ENCODE measurements at regions not wholly inside any gene's neighbourhood (a gene's known extent, or its start where the extent isn't known, plus 50 kb on each side); places are given as distances from the start of the nearest gene placed in this dataset.

DNA sequence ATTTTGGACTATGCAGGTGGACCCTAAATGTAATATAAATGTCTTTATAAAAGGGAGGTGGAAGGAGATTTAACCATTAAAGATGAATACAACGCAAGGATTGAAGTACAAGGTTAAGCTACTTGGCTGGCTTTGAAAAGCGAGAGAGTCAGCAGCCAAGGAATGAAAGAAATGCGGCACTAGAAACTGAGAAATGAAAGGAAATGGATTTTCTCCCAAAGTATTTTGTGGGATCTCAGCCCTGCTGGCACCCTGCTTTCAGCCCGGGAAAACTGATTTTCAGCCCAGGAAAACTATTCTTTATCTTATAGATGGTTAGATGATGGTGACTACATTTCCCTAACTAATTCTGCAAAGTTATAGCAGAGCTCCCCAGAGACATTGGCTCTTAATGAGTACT lies 1349.6 kb upstream of the C9orf72 start:
- ChIA-PET POLR2A (no interaction called here), CTCF (no interaction called here)
- TF ChIP-seq ZNF302 (tag by site-specific recombination; IDR thresholded peaks at IDR 0.05; ENCODE audit: low read depth) (no peak), ZNF175 (tag by site-specific recombination; IDR thresholded peaks at IDR 0.05) (no peak), ZNF555 (tag by site-specific recombination; conservative IDR thresholded peaks at IDR 0.05) (no peak), ZNF654 (tag by site-specific recombination; IDR thresholded peaks at IDR 0.05; ENCODE audit: low read depth) (no peak), ZNF560 (tag by site-specific recombination; IDR thresholded peaks at IDR 0.05; ENCODE audit: borderline replicate concordance) (no peak), ZSCAN30 (tag by site-specific recombination; IDR thresholded peaks at IDR 0.05) (no peak), ZNF843 (tag by site-specific recombination; IDR thresholded peaks at IDR 0.05) (no peak), ZNF114 (tag by site-specific recombination; IDR thresholded peaks at IDR 0.05) (no peak), SCRT2 (tag by site-specific recombination; IDR thresholded peaks at IDR 0.05) (no peak), IKZF3 (tag by site-specific recombination; IDR thresholded peaks at IDR 0.05) (no peak), TRIM28 (IDR thresholded peaks at IDR 0.05; ENCODE audit: borderline replicate concordance, low read length) (no peak), ZNF600 (tag by site-specific recombination; IDR thresholded peaks at IDR 0.05) (no peak)
- TF ChIP-seq, protein P1, sequence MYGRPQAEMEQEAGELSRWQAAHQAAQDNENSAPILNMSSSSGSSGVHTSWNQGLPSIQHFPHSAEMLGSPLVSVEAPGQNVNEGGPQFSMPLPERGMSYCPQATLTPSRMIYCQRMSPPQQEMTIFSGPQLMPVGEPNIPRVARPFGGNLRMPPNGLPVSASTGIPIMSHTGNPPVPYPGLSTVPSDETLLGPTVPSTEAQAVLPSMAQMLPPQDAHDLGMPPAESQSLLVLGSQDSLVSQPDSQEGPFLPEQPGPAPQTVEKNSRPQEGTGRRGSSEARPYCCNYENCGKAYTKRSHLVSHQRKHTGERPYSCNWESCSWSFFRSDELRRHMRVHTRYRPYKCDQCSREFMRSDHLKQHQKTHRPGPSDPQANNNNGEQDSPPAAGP (tag by site-specific recombination; IDR thresholded peaks at IDR 0.05), result no peak
- TF ChIP-seq, protein P2, sequence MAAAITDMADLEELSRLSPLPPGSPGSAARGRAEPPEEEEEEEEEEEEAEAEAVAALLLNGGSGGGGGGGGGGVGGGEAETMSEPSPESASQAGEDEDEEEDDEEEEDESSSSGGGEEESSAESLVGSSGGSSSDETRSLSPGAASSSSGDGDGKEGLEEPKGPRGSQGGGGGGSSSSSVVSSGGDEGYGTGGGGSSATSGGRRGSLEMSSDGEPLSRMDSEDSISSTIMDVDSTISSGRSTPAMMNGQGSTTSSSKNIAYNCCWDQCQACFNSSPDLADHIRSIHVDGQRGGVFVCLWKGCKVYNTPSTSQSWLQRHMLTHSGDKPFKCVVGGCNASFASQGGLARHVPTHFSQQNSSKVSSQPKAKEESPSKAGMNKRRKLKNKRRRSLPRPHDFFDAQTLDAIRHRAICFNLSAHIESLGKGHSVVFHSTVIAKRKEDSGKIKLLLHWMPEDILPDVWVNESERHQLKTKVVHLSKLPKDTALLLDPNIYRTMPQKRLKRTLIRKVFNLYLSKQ (tag by site-specific recombination; IDR thresholded peaks at IDR 0.05; ENCODE audit: borderline replicate concordance), result no peak
- TF ChIP-seq, protein P3, sequence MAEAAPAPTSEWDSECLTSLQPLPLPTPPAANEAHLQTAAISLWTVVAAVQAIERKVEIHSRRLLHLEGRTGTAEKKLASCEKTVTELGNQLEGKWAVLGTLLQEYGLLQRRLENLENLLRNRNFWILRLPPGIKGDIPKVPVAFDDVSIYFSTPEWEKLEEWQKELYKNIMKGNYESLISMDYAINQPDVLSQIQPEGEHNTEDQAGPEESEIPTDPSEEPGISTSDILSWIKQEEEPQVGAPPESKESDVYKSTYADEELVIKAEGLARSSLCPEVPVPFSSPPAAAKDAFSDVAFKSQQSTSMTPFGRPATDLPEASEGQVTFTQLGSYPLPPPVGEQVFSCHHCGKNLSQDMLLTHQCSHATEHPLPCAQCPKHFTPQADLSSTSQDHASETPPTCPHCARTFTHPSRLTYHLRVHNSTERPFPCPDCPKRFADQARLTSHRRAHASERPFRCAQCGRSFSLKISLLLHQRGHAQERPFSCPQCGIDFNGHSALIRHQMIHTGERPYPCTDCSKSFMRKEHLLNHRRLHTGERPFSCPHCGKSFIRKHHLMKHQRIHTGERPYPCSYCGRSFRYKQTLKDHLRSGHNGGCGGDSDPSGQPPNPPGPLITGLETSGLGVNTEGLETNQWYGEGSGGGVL (tag by site-specific recombination; IDR thresholded peaks at IDR 0.05), result no peak
- no peak overlapping the region for H3K27ac ChIP-seq (ENCODE audit: extremely low read depth, low read depth, low read length)
- no peak overlapping the region for H3K4me3 ChIP-seq (ENCODE audit: low read depth, low read length)
- H3K9me3 ChIP-seq (ENCODE audit: control insufficient read depth, insufficient read depth, low read depth, low read length), result no peaks in the 10 kb centered on the region
- no peaks in the 10 kb centered on the region for H3K4me1 ChIP-seq (ENCODE audit: control insufficient read depth, insufficient read depth, low read length)
- no peaks in the 10 kb centered on the region for H3K36me3 ChIP-seq (ENCODE audit: control insufficient read depth in 2 of 2, insufficient read depth in 1 of 2, low read length in 2 of 2)

DNA sequence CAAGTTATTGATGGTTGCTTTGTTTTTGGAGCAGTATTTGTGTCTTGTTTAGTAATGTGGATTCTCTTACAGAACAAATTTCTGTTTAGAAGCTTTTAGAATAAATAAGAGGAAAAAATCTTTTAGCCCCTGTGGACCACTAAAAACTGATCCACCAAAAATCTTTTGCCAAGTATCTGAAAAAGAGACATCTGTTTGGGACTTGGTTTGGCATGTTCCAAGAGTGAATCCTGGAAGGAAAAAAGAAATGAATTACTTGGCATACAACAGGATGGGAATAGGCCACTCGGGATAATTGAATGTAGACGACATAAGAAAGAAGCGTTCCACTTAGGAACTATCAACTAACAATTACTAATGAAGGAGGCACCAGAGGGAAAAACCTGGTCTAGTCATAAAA lies 1350.1 kb upstream of the C9orf72 start:
- POLR2A ChIA-PET, result no interaction called here
- H3K4me1 ChIP-seq (ENCODE audit: control insufficient read depth, insufficient read depth, low read length), result no peaks in the 10 kb centered on the region

DNA sequence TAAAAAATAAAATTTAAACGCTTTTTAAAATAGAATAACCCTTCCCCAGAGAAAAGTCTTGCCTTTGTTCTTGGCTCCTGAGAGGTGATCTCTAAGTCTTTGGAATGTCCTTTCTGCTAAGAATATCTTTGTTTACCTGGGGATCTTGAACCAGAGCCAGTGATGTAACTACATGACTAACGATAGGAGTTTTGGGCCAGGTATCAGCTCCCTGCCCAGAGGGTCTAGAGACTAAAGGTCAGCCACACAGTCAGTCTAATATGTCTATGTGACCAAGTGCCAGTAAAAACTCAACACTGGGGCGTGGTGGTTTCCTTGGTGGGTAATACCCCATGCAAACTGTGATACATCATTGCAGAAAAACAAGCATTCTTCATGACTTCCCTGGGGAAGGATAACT lies 1351.9 kb upstream of the C9orf72 start:
- H3K4me3 ChIP-seq (ENCODE audit: low read depth, low read length), result no peak overlapping the region
- no peaks in the 10 kb centered on the region for H3K9me3 ChIP-seq (ENCODE audit: control insufficient read depth, insufficient read depth, low read depth, low read length)
- no peaks in the 10 kb centered on the region for H3K4me1 ChIP-seq (ENCODE audit: control insufficient read depth, insufficient read depth, low read length)
- no peak for TF ChIP-seq ZNF2 (tag by site-specific recombination; IDR thresholded peaks at IDR 0.05)
- TF ChIP-seq ZNF510 (tag by site-specific recombination; IDR thresholded peaks at IDR 0.05; ENCODE audit: insufficient replicate concordance), result no peak
- TF ChIP-seq, protein P4, sequence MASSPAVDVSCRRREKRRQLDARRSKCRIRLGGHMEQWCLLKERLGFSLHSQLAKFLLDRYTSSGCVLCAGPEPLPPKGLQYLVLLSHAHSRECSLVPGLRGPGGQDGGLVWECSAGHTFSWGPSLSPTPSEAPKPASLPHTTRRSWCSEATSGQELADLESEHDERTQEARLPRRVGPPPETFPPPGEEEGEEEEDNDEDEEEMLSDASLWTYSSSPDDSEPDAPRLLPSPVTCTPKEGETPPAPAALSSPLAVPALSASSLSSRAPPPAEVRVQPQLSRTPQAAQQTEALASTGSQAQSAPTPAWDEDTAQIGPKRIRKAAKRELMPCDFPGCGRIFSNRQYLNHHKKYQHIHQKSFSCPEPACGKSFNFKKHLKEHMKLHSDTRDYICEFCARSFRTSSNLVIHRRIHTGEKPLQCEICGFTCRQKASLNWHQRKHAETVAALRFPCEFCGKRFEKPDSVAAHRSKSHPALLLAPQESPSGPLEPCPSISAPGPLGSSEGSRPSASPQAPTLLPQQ (tag by site-specific recombination; IDR thresholded peaks at IDR 0.05), result no peak
- no peak for TF ChIP-seq ZSCAN23 (tag by site-specific recombination; IDR thresholded peaks at IDR 0.05)
- H3K27ac ChIP-seq (ENCODE audit: extremely low read depth, low read depth, low read length), result no peak overlapping the region
- POLR2A ChIA-PET, result no interaction called here
- no peaks in the 10 kb centered on the region for H3K36me3 ChIP-seq (ENCODE audit: control insufficient read depth in 2 of 2, insufficient read depth in 1 of 2, low read length in 2 of 2)
- CTCF ChIA-PET, result no interaction called here

More for the DNA sequence above, 1350.1 kb upstream of the C9orf72 start:
- Histone ChIP-seq H3K9me3 (ENCODE audit: control insufficient read depth, insufficient read depth, low read depth, low read length) (no peaks in the 10 kb centered on the region), H3K4me3 (ENCODE audit: low read depth, low read length) (no peak overlapping the region), H3K27ac (ENCODE audit: extremely low read depth, low read depth, low read length) (no peak overlapping the region), H3K36me3 (ENCODE audit: control insufficient read depth in 2 of 2, insufficient read depth in 1 of 2, low read length in 2 of 2) (no peaks in the 10 kb centered on the region)
- CTCF ChIA-PET, result no interaction called here
- no peak for TF ChIP-seq PRDM1 (tag by site-specific recombination; IDR thresholded peaks at IDR 0.05)
- no peak for TF ChIP-seq ZNF302 (tag by site-specific recombination; IDR thresholded peaks at IDR 0.05; ENCODE audit: low read depth)

Measured in HEK293 (cell line).